ENCODE measurements at regions not wholly inside any gene's neighbourhood (a gene's known extent, or its start where the extent isn't known, plus 50 kb on each side); places are given as distances from the start of the nearest gene placed in this dataset.

DNA sequence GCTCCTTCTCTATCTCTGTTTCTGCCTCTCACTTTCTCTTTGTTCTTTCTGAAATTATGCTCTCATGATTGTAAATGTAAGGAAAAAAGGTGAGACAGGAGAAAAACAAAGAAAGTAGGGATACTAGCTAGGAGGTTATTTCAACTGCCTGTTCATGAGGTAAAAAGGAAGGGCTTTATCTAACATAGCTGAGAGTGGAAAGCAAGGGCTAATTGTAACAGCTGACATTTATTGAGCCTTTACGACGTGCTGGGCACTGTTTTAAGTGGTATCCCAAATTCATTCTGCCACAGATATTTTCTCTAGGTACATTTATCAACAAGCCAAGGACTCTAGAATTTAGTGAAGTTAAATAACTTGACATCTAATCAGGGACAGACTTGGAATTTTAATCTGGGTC, 133.1 kb upstream of the GNPDA2 start:
- TF ChIP-seq, protein P1, sequence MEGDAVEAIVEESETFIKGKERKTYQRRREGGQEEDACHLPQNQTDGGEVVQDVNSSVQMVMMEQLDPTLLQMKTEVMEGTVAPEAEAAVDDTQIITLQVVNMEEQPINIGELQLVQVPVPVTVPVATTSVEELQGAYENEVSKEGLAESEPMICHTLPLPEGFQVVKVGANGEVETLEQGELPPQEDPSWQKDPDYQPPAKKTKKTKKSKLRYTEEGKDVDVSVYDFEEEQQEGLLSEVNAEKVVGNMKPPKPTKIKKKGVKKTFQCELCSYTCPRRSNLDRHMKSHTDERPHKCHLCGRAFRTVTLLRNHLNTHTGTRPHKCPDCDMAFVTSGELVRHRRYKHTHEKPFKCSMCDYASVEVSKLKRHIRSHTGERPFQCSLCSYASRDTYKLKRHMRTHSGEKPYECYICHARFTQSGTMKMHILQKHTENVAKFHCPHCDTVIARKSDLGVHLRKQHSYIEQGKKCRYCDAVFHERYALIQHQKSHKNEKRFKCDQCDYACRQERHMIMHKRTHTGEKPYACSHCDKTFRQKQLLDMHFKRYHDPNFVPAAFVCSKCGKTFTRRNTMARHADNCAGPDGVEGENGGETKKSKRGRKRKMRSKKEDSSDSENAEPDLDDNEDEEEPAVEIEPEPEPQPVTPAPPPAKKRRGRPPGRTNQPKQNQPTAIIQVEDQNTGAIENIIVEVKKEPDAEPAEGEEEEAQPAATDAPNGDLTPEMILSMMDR (IDR thresholded peaks at IDR 0.05) = no peak
- TF ChIP-seq POLR2A (IDR thresholded peaks at IDR 0.05) = no peak
